ENCODE measurements at regions not wholly inside any gene's neighbourhood (a gene's known extent, or its start where the extent isn't known, plus 50 kb on each side); places are given as distances from the start of the nearest gene placed in this dataset.
A peak's percentile ranks its signal among the peaks of the same experiment; 100 is the strongest.

DNA sequence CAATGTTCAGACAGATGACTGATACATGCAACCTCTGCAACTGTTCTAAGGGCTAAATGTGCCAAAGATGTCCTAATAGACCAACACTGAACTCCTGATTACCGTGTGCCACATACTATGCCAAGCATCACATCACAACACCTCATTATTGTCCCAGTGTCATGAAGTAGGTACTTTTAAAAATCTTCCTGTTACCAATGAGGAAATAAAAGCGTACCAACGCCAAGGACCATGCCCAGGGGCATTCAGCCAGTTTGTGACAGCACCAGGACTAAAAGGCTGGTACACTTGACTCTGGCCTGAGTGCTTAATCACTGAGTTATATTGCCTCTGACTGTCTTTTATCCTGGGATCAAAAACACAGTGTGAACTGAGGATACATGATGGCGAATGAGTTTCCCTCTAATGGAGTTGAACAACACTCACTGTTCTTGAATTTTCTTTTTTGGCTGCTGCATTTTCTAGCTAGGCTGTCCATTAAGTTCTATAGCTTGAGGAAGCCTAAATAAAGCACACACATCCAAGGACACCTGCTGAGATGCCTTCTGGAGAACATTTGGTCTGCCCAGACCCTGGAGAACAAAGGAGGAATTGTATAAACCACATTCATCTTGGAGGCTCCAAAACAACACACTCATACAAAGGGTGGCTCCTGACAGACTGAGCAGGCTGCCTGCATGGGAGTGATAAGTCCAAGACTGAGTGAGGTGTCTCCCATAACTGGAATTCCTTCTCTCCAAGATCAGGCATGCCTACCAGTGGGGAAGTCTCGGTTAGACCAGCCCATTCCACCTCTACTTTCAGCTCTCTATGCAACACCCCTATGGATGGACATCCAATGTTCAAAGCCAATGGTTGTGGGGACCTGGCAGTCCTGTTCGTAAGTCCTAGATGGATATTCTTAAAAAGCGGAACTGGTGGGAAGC lies 126.7 kb upstream of the PRICKLE2 start:
- no peak for DNase-seq

DNA sequence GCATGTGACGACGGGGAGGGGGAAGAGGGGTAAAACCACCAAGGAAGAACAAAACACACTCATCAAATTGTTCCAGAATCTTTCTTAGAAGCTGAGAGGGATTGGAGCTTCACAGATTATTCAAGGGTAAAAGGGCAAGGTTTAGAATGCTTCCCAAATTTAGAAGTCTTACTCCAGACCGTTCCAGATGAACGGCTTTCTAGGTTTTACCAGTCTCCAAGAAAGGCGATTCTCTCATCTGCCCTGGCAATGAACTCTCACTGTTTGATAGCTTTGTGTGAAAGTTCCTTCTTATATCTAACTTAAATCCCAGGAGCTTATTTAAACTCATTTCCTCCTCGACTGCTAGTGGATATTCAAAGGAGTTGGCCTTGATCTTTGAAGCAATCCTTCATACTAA lies 124.3 kb upstream of the PRICKLE2 start:
- no peak for DNase-seq

DNA sequence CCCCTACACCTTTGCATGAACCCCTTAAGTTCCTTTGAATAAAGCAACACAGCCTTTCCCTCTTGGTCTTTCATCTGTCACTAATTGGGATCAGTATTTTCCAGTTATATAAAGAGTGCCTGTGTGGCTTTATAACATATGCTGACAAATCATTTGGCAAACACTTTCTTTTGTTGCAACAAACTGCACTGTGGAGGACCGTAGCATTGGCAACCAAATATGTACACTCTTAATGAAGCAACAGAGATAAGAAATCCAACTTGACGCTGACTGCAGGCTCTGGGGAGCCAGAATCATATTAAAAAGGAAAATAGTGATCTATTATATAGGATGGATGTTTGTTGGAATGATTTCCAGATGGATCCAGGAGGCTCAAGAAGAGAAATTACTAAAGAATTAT lies 120.1 kb upstream of the PRICKLE2 start:
- DNase-seq: no peak

DNA sequence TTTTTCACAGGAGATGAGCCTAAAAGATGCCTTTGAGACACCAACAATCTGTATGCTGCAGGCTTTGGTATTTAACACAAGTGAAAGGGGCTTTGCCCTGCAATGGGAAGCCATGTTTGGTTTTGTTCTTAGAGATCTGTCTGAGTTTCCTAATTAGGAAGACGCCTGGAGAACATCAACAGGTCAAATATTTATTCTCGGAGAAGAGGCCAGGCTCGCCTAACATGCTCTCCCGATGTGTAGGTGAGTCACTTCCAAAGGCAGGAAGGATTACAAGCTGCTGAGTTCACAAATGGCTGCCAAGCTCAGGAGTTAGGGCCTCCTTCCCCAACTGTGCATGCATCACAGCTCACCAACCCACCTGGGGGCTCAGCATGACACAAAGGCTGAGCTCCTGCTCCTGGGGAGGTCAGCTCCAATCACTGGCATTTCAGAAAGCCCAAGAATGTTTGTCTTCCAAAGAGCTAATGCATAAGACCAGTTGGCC lies 119.5 kb upstream of the PRICKLE2 start:
- DNase-seq: no peak

DNA sequence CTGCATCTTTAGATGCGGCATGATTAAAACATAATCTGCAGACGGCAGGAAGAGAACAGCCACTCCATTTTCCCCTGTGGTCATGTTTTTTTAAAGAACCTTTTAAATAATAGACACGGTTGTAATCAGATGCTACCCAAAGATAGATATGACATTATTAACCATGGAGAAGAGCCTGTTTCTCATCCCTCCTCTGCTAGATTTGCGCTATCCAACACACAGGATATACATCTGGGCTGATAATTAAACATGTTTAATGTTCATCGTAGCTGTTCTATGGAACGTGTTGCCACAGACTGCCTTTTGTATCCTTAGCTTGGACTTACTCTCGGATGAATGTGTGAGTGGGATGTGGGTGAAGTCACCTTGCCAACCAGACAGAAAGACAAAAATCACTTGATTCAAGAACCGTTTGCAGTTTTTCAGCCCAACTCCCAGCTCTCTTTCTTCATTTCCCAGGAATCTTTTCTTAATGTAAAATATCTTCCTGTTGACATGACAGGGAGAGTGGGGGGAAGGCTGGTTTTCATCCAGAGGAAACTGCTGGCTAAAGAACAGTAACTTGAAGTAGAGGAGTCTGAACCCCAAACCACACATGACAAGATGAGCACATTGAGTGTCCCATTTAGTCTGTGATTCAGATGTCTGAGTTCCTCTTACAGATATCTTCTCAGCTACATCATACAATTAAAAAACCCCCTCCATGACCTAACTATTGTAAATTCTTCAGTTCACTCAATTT lies 118.6 kb upstream of the PRICKLE2 start:
- no peak for DNase-seq

DNA sequence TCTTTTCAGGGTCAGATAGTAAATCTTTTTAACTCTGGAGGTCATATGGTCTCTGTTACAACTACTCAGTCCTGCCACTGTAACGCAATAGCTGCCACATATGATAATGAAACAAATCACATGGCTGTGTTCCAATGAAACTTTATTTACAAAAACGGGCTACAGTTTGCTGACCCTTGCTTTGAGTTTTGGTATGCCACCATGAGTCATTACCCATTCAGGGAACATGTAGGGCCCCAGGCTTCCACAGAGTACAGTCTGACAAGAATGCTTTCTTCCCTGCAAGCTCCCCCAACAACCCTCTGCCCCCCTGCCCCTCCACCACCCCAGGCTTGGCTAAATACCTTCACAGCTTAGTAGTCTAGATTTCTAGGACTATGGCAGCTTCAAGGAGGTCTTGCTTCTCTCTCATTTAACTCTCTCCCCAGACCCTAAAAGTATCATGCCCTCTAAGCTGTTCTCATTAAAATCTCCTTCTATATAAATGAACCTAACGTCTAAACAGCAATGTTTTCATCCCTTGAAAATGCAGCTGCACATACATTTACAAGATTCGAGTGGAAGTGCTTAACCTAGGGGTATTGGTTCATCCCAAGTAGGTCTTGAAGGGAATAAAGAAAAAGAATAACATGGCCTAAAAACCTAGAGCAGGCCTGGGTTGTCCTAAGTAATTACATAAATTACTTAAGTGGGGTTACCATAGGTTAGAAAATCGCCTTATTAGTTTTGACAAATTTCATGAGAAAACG lies 117.8 kb upstream of the PRICKLE2 start:
- DNase-seq: no peak

DNA sequence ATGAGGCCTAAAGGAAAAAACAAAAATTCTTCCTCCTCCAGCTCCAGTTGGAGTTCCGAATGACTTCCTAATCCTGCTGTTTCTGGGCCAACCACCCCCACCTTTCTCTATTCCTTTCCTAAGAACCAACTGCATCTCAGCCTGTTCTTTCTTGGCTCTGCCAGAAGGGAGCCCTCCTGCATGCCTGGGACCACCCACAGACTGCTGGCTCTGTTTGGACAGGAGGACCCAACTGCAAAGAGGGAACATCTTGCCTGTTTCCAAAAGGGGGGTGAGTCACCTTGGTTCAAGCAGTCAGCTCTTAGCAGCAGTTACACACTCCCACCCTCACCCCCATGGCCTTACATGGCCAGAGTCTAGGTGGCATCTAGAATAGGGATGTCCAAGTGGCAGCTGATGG lies 116.0 kb upstream of the PRICKLE2 start:
- no peak for DNase-seq

DNA sequence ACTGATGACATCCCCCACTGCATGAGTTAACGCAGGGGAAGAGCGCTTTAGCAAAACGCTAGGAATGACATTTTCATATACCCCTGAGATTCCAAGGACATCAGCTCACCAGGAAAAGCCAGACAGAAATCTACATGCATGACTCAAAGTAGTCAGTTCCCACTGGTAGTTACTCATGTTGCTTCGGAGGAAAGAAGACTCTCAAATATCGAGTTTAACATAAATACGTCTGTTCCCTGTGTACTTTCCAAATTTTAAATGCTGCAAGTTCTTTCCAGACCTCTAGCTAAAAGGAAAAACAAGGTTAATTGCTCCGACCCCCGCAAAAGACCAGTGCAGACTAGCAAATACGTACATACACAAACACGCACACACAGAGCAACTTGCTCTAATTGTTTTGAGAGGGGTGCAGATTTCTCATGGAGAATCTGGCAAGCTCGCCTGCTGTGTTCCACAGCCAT lies 115.4 kb upstream of the PRICKLE2 start:
- DNase-seq: no peak

DNA sequence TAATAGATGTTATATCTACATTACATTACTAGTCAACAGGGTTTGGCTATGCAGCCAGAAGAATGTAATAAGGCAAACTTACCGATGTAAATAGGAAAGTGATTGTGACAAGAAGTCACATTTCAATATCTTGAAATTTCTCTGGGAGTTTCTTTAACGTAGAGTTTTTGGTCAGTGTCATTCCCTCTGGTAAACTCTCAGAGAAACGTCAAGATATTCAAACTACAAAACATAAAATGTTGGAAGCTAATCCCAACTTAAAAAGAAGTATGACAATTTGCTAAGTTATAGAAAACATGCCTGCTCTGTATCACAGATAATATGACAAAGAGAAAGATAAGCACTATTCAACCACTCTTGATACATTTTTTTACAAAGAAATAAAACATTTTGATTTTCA lies 111.2 kb upstream of the PRICKLE2 start:
- no peak for DNase-seq

DNA sequence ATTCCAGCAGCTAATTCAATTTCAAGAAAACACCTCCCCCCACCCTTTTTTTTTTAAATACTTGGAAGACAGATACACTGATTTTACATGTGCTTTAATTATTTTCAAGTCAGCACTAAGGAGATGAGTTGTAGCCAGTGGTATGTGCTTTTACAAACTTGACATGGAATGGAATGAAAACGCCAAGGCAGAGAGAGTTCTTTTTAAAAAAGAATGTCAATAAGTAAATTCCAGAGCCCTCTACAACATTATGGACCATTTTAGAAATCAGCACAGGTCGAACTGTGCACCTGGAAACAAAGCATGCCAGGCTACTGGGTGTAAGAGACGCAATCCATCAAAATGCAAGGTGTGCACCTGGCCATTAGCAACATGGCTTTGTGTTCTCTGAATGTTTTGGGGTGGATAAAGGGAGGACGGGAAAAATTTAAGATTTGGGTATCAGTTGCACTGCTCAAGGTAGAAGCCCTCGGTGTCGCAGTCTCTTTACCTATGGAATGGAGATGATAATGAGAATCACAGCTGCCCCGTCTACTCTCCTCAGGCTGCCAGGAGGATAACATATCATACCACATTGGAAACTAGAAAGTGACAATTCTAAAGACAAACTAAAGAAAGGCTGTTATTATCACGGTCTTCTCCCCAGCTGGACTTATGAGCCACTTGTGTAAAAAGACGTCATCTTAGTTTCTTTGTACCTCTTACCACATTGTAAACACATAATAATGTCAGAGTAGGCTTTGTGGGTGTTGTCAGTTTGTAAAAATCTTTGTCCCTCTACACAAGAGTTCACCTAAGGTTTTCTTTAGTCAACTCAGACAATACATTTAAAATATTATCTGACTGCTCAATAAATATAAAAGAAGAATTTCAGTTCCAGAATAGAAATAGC lies 107.4 kb upstream of the PRICKLE2 start:
- no peak for DNase-seq

DNA sequence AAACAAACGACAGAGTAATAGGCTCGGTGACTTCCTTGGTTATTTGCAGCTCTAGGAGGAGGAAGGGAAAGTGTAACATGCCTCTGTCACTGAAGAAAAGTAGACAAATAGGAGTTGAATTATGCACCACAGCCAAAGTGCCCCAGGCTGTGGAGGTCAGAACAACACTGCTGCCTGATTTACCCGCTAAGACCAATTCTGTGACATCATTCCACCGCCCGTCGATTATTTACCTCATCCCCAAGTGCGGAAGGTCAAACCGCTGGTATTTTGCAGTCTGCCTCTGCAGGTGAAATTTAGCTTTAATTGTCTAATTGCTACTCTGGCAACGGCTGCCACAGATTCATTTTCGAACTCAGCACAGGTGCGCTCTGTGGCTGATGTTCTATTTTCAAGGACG lies 106.3 kb upstream of the PRICKLE2 start:
- DNase-seq: no peak

DNA sequence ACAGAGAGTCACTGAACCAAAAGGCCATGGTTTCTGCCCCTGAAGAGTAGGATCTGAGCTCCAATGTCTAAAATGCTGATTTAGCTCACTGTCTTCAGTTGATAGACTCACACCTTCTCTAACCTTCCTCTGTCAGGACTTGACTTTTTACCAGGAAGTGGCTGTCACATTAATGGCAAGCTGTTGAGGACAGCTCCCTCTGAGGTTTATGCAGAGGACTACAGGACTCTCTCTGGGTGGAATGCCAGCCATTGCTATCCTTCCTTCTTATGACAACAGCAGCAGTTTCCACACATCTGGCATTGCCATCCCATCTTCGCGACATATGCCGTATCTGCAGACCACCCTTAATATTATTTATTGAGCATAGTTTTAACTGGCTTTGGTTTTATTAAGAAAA lies 103.8 kb upstream of the PRICKLE2 start:
- peak; percentile 11 for DNase-seq

DNA sequence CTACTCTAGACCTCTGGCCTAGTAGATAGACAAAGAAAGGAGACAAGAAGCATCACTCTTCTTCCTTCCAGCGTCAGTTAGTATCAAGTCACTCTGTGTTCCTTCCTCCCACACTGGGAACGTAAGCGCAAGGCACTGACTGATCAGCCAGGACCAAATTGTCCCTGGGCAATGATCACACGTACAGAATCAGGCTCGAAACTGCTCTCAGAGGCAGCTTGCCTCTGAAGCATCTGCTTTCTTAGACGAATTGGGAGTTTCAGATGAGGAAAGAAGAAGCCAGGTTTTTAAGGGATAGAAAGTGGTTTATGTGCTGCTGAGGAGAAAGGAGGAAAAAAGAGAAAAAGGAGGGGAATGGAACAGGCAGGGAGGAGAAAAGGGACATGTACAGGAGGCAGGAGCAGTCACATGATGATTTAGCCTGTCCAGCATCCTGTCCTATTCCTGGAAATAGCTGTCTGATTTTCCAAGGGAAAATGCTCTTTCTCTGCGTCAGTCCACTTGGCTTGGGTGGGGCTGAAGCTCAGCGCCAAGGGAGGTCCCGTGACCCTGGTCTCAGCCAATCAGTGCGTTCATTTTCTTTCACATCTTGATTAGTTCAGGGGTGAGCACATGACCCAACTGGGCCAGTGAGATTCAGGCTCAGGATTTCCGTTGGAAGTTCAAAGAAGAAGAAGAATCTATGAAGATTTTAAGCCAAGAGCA lies 102.0 kb upstream of the PRICKLE2 start:
- DNase-seq: no peak

DNA sequence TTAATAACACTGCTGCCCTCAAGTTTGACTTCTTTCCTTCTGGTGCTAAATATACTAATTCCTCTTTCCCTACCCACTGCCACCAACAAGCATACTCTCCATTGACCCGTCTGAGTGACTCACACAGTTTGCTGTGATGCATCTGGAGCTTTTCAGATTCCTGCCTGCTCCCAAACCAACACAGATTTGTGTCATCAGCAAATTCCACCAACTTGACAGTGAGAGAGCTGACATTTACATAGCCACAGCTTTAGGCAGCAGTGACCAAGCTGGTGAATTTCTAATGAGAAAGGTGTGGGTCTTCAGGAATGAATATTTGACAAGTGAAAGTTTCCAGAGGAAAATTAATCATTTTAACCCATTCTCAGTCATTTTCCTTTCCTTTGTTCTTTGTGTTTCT lies 96.5 kb upstream of the PRICKLE2 start:
- DNase-seq: no peak

DNA sequence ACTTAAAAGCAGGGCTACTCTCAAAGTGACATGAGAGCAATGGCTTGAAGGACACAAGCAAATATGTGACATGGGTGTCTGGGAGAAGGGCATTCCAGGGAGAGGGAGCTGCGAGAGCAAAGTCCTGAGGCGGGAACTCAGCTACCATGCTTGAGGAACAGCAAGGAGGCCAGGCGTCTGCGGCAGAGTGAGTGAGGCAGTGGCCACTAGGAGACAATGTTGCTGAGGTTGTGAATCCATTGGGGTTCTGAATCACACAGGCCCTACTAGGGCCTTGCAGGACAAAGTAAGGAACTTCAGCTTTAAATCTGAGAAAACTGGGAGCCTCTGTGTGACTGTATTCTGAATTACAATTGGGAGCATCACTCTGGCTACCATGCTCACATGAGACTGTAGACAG lies 94.1 kb upstream of the PRICKLE2 start:
- DNase-seq: no peak

DNA sequence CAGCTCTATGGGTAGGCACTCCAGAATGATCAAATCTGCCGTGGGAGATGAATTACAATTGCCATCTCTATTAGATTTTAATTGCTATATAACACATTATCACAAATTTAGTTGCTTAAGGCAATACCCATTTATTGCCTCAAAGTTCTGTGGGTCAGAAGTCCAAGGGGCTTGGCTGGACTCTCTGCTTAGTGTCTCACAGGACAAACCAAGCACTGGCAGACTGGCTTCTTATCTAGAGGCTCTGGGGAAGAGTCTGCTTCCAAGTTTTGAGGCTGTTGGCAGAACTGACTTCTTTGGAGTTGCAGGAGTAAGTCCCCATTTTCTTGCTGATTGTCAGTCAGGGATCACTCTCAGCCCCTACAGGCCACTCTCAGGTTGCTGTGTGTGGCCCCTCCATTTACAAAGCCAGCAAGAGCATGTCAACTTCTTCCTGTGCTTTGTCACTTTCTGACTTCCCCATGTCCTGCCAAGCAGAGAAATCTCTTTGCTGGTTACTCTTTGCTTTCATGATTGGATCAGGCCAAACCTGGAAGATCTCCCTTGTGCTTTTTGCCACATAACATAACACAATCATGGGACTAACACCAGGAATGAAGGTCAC lies 93.5 kb upstream of the PRICKLE2 start:
- DNase-seq: no peak

DNA sequence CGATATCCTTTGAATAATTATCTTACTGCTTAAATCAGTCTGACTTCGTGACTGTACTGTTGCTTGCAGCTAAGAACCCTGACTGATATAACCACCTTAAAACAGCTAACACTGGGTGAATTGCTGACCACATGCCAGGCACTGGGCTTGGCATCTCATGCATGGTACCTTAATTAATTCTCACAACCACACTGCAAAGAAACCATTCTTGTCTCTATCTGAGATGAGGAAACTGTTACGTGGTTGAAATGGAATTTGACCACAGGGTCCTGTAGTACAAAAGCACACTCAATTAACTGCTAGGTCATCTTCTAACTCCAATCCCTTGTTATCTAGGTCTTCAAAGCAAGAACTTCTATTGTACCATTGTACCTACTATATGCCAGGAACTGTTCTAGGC lies 92.7 kb upstream of the PRICKLE2 start:
- DNase-seq: no peak

DNA sequence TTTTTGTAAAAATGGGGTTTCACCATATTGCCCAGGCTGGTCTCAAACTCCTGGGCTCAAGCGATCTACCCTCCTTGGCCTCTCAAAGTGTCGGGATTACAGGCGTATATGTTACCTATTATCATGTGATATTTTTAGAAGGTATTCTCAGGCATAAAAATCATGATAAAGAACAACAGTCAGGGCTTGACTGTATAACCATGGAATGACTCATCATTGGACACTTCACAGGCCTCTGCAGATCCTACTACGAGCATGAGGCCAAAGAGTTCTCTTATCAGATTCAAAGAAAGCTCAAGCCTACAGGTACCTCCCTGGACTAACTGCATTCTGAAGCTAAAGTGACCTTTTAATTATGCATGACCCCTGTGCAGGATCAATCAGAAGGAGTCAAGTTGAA lies 91.7 kb upstream of the PRICKLE2 start:
- no peak for DNase-seq

DNA sequence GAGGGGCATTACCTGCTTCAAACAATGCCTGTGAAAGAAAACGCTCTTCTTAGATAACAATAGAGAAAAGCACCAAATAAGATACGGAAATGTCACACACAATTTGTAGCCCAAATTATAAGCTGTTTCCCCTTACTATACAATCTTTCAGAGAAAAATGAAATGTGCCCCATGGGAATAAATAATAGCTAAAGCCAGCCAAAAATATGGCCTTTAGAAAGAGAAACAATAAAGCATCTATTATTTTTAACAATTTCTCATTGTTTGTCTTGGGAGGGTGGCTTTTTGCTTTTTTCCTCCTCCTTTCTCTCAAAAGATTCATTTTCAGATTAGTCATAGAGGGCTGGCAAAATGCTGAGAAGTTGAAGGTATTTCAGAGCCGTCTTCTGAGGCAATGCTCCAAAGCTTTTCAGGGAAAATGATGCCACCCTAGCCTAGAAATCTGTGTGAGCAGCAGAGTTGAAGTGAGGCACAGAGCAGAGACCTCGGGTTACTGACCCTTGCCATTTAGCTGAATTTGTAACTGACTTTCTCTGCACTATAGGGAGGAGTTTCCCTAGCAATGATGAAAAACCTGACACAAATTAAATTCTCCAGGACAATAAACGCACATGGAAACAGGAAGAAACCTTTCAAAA lies 86.3 kb upstream of the PRICKLE2 start:
- no peak for DNase-seq

DNA sequence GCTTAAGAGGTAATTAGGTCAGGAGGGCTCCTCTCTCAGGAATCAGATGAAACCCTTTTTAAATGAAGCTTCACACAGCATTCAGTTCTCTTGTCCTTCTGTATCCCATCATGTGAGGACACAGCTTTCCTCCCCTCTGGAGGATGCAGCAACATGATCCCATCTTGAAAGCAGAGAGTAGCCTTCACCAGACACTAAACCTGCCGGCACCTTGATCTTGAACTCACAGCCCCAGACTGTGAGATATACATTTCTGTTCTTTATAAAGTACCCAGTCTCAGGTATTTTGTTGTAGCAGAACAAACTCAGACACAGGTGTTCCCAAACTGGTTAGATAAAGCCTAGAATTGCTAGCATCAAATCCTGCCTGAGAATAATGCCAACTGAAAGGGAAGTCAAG lies 83.7 kb upstream of the PRICKLE2 start:
- no peak for DNase-seq

DNA sequence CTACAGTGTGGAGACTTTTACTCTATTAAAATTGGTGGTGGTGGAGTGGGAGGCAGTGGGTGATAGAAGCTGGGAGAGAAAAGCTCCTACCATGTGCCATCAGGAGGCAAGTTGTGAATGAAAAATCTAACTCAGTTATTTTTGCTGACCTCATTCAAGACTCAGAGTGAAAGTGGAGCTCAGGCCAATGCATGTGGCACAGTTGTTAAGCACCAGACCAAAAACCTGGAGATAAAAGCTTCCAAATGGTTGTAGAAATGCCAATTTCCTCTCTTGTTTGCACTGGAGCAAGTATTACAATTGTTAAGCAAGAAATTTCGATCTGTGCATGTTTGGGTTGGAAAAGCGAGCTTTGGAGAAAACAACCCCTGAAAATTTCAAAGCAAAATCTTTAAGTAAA lies 81.5 kb upstream of the PRICKLE2 start:
- DNase-seq: no peak

Data from hematopoietic multipotent progenitor cell treated with erythropoietin and hydrocortisone succinate and interleukin-3 and kit ligand, for 4 days (in vitro differentiated cells).